ENCODE measurements at regions not wholly inside any gene's neighbourhood (a gene's known extent, or its start where the extent isn't known, plus 50 kb on each side); places are given as distances from the start of the nearest gene placed in this dataset.

GRCh38 chr18:4806331-4806730, 351.2 kb upstream of the DLGAP1 start:
- TF ChIP-seq CTCF (IDR thresholded peaks at IDR 0.05; ENCODE audit: low read length) (no peak), EZH2 (IDR thresholded peaks at IDR 0.05; ENCODE audit: borderline replicate concordance, low read length) (no peak)
